Uterus (tissue), 2 donors: ENCODE measurements at regions not wholly inside any gene's neighbourhood (a gene's known extent, or its start where the extent isn't known, plus 50 kb on each side); places are given as distances from the start of the nearest gene placed in this dataset.

Experiments used
- POLR2A ChIP-seq, 2 donors: fragments of 450-650 bp; IDR thresholded peaks; one replicate each; pipeline ENCODE4 v1.6.1; 2016; ENCODE audit warnings: antibody characterized with exemption in 2 of 2, mild to moderate bottlenecking in 1 of 2, moderate library complexity in 1 of 2
- TF ChIP-seq, protein P1 (sequence below), 4 experiments: fragments of 200-600 bp in 2 of 4; fragments of 450-650 bp in 2 of 4; sonication (generic) in 2 of 4; IDR thresholded peaks; one replicate each; pipeline ENCODE4 v1.5.1; 2016 to 2019; ENCODE audit warnings: antibody characterized with exemption in 4 of 4, mild to moderate bottlenecking in 2 of 4, moderate library complexity in 1 of 4

DNA sequence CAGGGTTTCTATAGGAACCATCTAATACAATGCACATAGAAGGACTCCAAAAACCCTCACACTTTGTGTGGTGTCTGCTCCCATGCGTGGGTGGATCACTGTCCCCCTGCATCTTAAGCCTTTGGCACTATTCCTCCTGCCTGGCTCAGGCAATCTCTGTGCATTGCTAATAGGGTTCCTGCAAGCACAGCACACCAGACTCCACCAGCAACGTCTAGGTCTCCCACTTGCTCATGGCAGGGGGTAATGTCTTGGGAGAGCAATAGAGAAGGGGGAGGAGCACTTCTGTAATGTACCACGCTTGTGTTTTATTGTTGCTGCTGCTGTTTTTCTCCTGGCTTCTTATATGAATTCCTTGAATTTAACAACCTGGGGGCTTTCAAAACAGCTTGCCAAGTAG lies 182.6 kb upstream of the GLRA1 start:
- TF ChIP-seq, protein P1, sequence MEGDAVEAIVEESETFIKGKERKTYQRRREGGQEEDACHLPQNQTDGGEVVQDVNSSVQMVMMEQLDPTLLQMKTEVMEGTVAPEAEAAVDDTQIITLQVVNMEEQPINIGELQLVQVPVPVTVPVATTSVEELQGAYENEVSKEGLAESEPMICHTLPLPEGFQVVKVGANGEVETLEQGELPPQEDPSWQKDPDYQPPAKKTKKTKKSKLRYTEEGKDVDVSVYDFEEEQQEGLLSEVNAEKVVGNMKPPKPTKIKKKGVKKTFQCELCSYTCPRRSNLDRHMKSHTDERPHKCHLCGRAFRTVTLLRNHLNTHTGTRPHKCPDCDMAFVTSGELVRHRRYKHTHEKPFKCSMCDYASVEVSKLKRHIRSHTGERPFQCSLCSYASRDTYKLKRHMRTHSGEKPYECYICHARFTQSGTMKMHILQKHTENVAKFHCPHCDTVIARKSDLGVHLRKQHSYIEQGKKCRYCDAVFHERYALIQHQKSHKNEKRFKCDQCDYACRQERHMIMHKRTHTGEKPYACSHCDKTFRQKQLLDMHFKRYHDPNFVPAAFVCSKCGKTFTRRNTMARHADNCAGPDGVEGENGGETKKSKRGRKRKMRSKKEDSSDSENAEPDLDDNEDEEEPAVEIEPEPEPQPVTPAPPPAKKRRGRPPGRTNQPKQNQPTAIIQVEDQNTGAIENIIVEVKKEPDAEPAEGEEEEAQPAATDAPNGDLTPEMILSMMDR (IDR thresholded peaks at IDR 0.05): no peak
- TF ChIP-seq POLR2A (IDR thresholded peaks at IDR 0.05): no peak
